CD14-positive monocyte (primary cell): ENCODE measurements at regions not wholly inside any gene's neighbourhood (a gene's known extent, or its start where the extent isn't known, plus 50 kb on each side); places are given as distances from the start of the nearest gene placed in this dataset.

Source experiments
- DNase-seq, 3 donors: peaks; one replicate each; pipeline ENCODE4 v3.0.0-alpha.2; 2011 to 2022
- H2AFZ ChIP-seq: 2 replicates; pipeline ENCODE4 v1.6.0; 2012; ENCODE audit warnings: mild to moderate bottlenecking, low read depth, low read length, inconsistent platforms; ENCODE audit not compliant: insufficient read depth, poor library complexity, severe bottlenecking
- H3K27ac ChIP-seq, 2 donors: 1 replicate in 1 of 2; 2 replicates in 1 of 2; pipeline ENCODE4 v1.5.1; 2012 to 2013; ENCODE audit warnings: low read length in 2 of 2, control low read depth in 1 of 2, inconsistent platforms in 1 of 2, low read depth in 1 of 2, mild to moderate bottlenecking in 1 of 2
- H3K27me3 ChIP-seq, 2 donors: one replicate each; pipeline versions ENCODE4 v1.6.0 to v1.6.1; 2011 to 2013; ENCODE audit warnings: low read length in 2 of 2; ENCODE audit not compliant: control insufficient read depth in 2 of 2, insufficient read depth in 2 of 2
- H3K36me3 ChIP-seq, 2 donors: replicated peaks in 1 of 2; 1 replicate in 1 of 2; 2 replicates in 1 of 2; pipeline versions ENCODE4 v1.5.1 to v1.6.1; 2012 to 2013; ENCODE audit warnings: low read length in 2 of 2, control low read depth in 1 of 2, inconsistent platforms in 1 of 2, mild to moderate bottlenecking in 1 of 2; ENCODE audit not compliant: insufficient read depth in 2 of 2, control insufficient read depth in 1 of 2
- H3K4me1 ChIP-seq, 2 donors: 1 replicate in 1 of 2; 2 replicates in 1 of 2; pipeline versions ENCODE4 v1.5.1 to v1.6.1; 2012 to 2013; ENCODE audit warnings: low read length in 2 of 2, control low read depth in 1 of 2, inconsistent platforms in 1 of 2, mild to moderate bottlenecking in 1 of 2, moderate library complexity in 1 of 2; ENCODE audit not compliant: insufficient read depth in 2 of 2, control insufficient read depth in 1 of 2
- H3K4me2 ChIP-seq: replicated peaks from 2 replicates; pipeline ENCODE3; 2012; ENCODE audit warnings: low read length, moderate library complexity, mild to moderate bottlenecking; ENCODE audit not compliant: poor library complexity, severe bottlenecking; ENCODE audit errors: extremely low read depth
- H3K4me3 ChIP-seq, 3 experiments: fragments of 200-600 bp in 1 of 3; sonication (generic) in 1 of 3; replicated peaks in 1 of 3; 1 replicate in 2 of 3; 2 replicates in 1 of 3; pipeline ENCODE4 v1.5.1; 2011 to 2013; ENCODE audit warnings: low read length in 3 of 3, mild to moderate bottlenecking in 3 of 3, control low read depth in 2 of 3, low read depth in 2 of 3, inconsistent platforms in 1 of 3, moderate library complexity in 1 of 3
- H3K79me2 ChIP-seq: 2 replicates; pipeline ENCODE4 v1.6.0; 2012; ENCODE audit warnings: mild to moderate bottlenecking, control low read depth, inconsistent platforms, low read length, moderate library complexity; ENCODE audit not compliant: insufficient read depth
- H3K9ac ChIP-seq: 2 replicates; pipeline ENCODE4 v1.6.0; 2017; ENCODE audit warnings: low read length, mild to moderate bottlenecking; ENCODE audit not compliant: insufficient read depth, poor library complexity, severe bottlenecking
- H3K9me3 ChIP-seq, 2 donors: replicated peaks in 1 of 2; 1 replicate in 1 of 2; 2 replicates in 1 of 2; pipeline versions ENCODE4 v1.5.1 to v1.6.1; 2012 to 2013; ENCODE audit warnings: low read length in 2 of 2, control low read depth in 1 of 2; ENCODE audit not compliant: control insufficient read depth in 1 of 2, insufficient read depth in 1 of 2
- H4K20me1 ChIP-seq: 2 replicates; pipeline ENCODE4 v1.6.0; 2012; ENCODE audit warnings: mild to moderate bottlenecking, low read length, control low read depth, moderate library complexity; ENCODE audit not compliant: insufficient read depth
- H3K27ac Mint-ChIP-seq, 7 donors: one replicate each; pipeline ENCODE4 v1.8.0; 2020; ENCODE audit warnings: mild to moderate bottlenecking in 7 of 7, mixed read lengths in 7 of 7, moderate library complexity in 6 of 7, inconsistent platforms in 2 of 7
- H3K27me3 Mint-ChIP-seq, 3 donors: one replicate each; pipeline ENCODE4 v1.8.0; 2021 to 2022; ENCODE audit warnings: low read depth in 3 of 3, mild to moderate bottlenecking in 3 of 3, mixed read lengths in 3 of 3, moderate library complexity in 3 of 3, inconsistent platforms in 1 of 3
- H3K36me3 Mint-ChIP-seq, 2 donors: one replicate each; pipeline ENCODE4 v1.8.0; 2020; ENCODE audit warnings: mixed read lengths in 2 of 2, inconsistent platforms in 1 of 2, mild to moderate bottlenecking in 1 of 2
- H3K4me1 Mint-ChIP-seq: one replicate; pipeline ENCODE4 v1.8.0; 2020; ENCODE audit warnings: mild to moderate bottlenecking, mixed read lengths
- H3K4me3 Mint-ChIP-seq, 2 donors: one replicate each; pipeline ENCODE4 v1.8.0; 2020; ENCODE audit warnings: mild to moderate bottlenecking in 2 of 2, mixed read lengths in 2 of 2, moderate library complexity in 1 of 2
- H3K9me3 Mint-ChIP-seq, 7 donors: one replicate each; pipeline ENCODE4 v1.8.0; 2020 to 2022; ENCODE audit warnings: mixed read lengths in 7 of 7, mild to moderate bottlenecking in 6 of 7, moderate library complexity in 6 of 7, inconsistent platforms in 2 of 7
- CTCF ChIP-seq: fragments of 200-600 bp; IDR thresholded peaks from one replicate; pipeline ENCODE4 v1.8.0; 2022; ENCODE audit warnings: antibody characterized with exemption, mild to moderate bottlenecking
- WGBS: methylation state at CpG from one replicate; pipeline ENCODE4 v1.1.5; 2013; ENCODE audit warnings: missing lambda C conversion rate; ENCODE audit not compliant: insufficient coverage; 5-methylcytosine and 5-hydroxymethylcytosine counted together
- intact Hi-C, 2 donors: fragments of 100-400 bp; cut with micrococcal nuclease; formaldehyde crosslinking; loops; one replicate each; pipeline versions ENCODE4 v1.15.0 to v1.15.1; 2023

- H3K36me3 Mint-ChIP-seq, result no peaks in the 10 kb centered on the region
- H3K4me1 Mint-ChIP-seq, result no peaks in the 10 kb centered on the region
- H2AFZ ChIP-seq, result no peak overlapping the region
- H3K27me3 ChIP-seq, result no peaks in the 10 kb centered on the region
- intact Hi-C loops, result no loop called here
- no peak for DNase-seq
- TF ChIP-seq CTCF, result no peak
- no peak overlapping the region for H3K27ac Mint-ChIP-seq
- no peak overlapping the region for H3K27ac ChIP-seq
- no peaks in the 10 kb centered on the region for H3K4me1 ChIP-seq
- H3K79me2 ChIP-seq, result no peaks in the 10 kb centered on the region
- H3K9me3 ChIP-seq, result peaks cover 0 to under 1% of the 10 kb centered on the region in 2 donors
- no peaks in the 10 kb centered on the region for H3K36me3 ChIP-seq
- H3K9ac ChIP-seq, result no peak overlapping the region
- H3K9me3 Mint-ChIP-seq, result peaks cover 0 to 5% (median 0%) of the 10 kb centered on the region in 7 donors
- H3K4me3 ChIP-seq, result no peak overlapping the region
- no CpG with 5 or more reads among the region's 1 CpG for WGBS
- H3K27me3 Mint-ChIP-seq, result peaks cover 0 to 3% (median 0%) of the 10 kb centered on the region in 3 donors
- H3K4me3 Mint-ChIP-seq, result no peak overlapping the region
- H4K20me1 ChIP-seq, result no peaks in the 10 kb centered on the region
- no peak overlapping the region for H3K4me2 ChIP-seq
These were observed 806.9 kb downstream of the TNS3 start for GRCh38 chr7:46775020-46775419.

DNA sequence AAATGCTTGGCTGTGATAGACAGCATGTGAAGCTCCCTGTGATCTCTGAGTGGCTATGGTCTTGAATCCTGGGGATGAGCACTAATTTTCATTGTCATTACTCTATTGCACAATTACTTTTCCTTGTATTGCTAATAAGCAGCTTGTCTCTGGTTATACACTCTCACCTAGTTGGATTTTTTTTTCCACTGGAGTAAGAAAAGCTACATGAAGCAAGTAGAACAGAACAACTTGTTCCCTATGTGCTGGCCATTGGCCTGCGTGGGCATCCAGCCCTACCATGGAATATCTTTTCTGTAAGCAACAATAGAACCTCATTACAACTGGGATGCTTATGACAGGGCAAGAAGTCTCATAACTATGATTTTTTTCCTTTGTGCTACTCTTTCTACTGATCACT, 807.4 kb downstream of the TNS3 start:
- H3K79me2 ChIP-seq, result no peaks in the 10 kb centered on the region
- no peak overlapping the region for H3K4me3 Mint-ChIP-seq
- no CpG with 5 or more reads among the region's 1 CpG for WGBS
- no peak for DNase-seq
- H3K9ac ChIP-seq, result no peak overlapping the region
- H2AFZ ChIP-seq, result no peak overlapping the region
- H3K27ac ChIP-seq, result no peak overlapping the region
- no peaks in the 10 kb centered on the region for H3K4me1 Mint-ChIP-seq
- intact Hi-C loops, result no loop called here
- TF ChIP-seq CTCF, result no peak
- H3K27me3 ChIP-seq, result no peaks in the 10 kb centered on the region
- no peak overlapping the region for H3K27ac Mint-ChIP-seq
- peaks cover 0 to 3% (median 0%) of the 10 kb centered on the region in 3 donors for H3K27me3 Mint-ChIP-seq
- peaks cover 0 to 5% of the 10 kb centered on the region in 2 donors for H3K9me3 ChIP-seq
- no peak overlapping the region for H3K4me2 ChIP-seq
- H3K4me3 ChIP-seq, result no peak overlapping the region
- no peaks in the 10 kb centered on the region for H3K36me3 ChIP-seq
- H3K9me3 Mint-ChIP-seq, result peaks cover 0 to 9% (median 2%) of the 10 kb centered on the region in 7 donors
- H4K20me1 ChIP-seq, result no peaks in the 10 kb centered on the region
- H3K36me3 Mint-ChIP-seq, result no peaks in the 10 kb centered on the region
- H3K4me1 ChIP-seq, result no peaks in the 10 kb centered on the region
